GM12891 (cell line): ENCODE measurements at regions not wholly inside any gene's neighbourhood (a gene's known extent, or its start where the extent isn't known, plus 50 kb on each side); places are given as distances from the start of the nearest gene placed in this dataset.

Experiments used
- POLR2A ChIP-seq: IDR thresholded peaks from 2 replicates; pipeline ENCODE4 v1.6.1; 2011; ENCODE audit warnings: low read depth, low read length, control low read depth
- POLR2AphosphoS5 ChIP-seq: IDR thresholded peaks from 2 replicates; pipeline ENCODE4 v1.6.1; 2011; ENCODE audit warnings: low read depth, low read length, control low read depth
- SPI1 ChIP-seq: IDR thresholded peaks from 2 replicates; pipeline ENCODE4 v1.6.1; 2011; ENCODE audit warnings: low read depth, low read length, control low read depth

- TF ChIP-seq POLR2A, result no peak
- no peak for TF ChIP-seq POLR2AphosphoS5
- TF ChIP-seq SPI1, result no peak
These were observed 327.7 kb upstream of the STEAP1 start for GRCh38 chr7:89826557-89826956.
